ENCODE measurements at regions not wholly inside any gene's neighbourhood (a gene's known extent, or its start where the extent isn't known, plus 50 kb on each side); places are given as distances from the start of the nearest gene placed in this dataset.

DNA sequence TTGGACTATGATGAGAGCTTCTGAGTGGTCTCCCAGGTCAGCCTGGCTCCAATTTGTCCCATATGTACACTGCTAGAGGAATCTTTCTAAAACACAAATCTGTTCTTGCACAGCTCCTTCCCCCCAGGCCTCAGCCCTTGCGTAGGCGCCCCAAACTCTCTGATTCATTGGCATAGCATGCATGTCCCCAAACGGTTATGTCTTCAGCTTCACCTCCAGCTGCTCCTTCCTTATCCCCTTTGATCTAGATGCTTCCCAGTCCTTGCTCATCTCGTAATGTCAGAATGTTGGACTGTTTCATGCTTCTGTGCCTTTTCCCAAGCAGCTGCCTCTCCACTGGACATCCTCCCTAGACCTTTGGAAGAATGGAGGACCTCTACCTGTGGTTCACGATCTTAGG lies 60.1 kb upstream of the BASP1 start:
- H3K27ac ChIP-seq: no peak overlapping the region
- no peaks in the 10 kb centered on the region for H3K36me3 ChIP-seq (ENCODE audit: insufficient read depth)
- H3K4me2 ChIP-seq: no peak overlapping the region
- no peak overlapping the region for H2AFZ ChIP-seq (ENCODE audit: low read depth)
- no peak overlapping the region for H3K4me3 ChIP-seq (IDR thresholded peaks at IDR 0.05; ENCODE audit: insufficient read depth, low read depth, low read length)
- H4K20me1 ChIP-seq (ENCODE audit: insufficient read depth): no peaks in the 10 kb centered on the region
- TF ChIP-seq, protein P1, sequence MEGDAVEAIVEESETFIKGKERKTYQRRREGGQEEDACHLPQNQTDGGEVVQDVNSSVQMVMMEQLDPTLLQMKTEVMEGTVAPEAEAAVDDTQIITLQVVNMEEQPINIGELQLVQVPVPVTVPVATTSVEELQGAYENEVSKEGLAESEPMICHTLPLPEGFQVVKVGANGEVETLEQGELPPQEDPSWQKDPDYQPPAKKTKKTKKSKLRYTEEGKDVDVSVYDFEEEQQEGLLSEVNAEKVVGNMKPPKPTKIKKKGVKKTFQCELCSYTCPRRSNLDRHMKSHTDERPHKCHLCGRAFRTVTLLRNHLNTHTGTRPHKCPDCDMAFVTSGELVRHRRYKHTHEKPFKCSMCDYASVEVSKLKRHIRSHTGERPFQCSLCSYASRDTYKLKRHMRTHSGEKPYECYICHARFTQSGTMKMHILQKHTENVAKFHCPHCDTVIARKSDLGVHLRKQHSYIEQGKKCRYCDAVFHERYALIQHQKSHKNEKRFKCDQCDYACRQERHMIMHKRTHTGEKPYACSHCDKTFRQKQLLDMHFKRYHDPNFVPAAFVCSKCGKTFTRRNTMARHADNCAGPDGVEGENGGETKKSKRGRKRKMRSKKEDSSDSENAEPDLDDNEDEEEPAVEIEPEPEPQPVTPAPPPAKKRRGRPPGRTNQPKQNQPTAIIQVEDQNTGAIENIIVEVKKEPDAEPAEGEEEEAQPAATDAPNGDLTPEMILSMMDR (conservative IDR thresholded peaks at IDR 0.05; ENCODE audit: low read depth, low read length): no peak
- no peaks in the 10 kb centered on the region for H3K79me2 ChIP-seq (ENCODE audit: insufficient read depth, low read depth)
- H3K9ac ChIP-seq: no peak overlapping the region
- no peaks in the 10 kb centered on the region for H3K27me3 ChIP-seq (ENCODE audit: insufficient read depth, low read depth)
- no peaks in the 10 kb centered on the region for H3K4me1 ChIP-seq (ENCODE audit: low read depth, poor library complexity, severe bottlenecking)

DNA sequence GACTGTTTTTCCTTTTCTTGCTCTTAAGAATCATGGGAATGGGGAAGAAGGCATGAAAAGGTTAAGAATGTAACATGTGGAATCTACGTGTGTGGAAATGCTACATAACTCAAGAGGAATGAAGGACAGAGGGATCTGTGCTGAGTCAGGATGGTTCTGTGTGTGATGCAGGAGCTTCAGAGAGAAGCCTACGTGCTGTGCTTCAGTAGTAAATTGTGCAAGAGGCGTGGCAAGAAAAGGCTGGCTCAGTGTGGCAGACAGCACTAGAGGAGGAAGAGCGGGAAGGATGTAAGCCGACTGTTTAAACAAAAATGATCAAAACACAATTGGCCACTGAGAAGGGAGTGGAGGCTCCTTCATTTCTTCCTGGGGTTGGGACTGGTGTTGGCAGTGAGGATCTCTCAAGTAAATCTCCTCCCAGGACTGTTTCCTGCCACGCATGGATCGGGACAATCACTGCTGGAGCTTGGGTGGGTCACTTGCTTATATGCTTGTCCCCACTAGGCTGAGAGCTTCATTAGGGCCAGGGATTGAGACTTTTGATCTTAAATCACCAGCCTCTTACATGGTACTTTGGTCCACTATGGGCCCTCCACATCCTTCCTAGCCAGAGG lies 59.4 kb upstream of the BASP1 start:
- TF ChIP-seq, protein P1 (conservative IDR thresholded peaks at IDR 0.05; ENCODE audit: low read depth, low read length): no peak
- Histone ChIP-seq H3K27ac (no peak overlapping the region), H3K4me3 (IDR thresholded peaks at IDR 0.05; ENCODE audit: insufficient read depth, low read depth, low read length) (no peak overlapping the region), H3K9ac (no peak overlapping the region), H3K79me2 (ENCODE audit: insufficient read depth, low read depth) (no peaks in the 10 kb centered on the region), H3K4me1 (ENCODE audit: low read depth, poor library complexity, severe bottlenecking) (no peaks in the 10 kb centered on the region), H4K20me1 (ENCODE audit: insufficient read depth) (no peaks in the 10 kb centered on the region), H3K27me3 (ENCODE audit: insufficient read depth, low read depth) (no peaks in the 10 kb centered on the region), H3K36me3 (ENCODE audit: insufficient read depth) (no peaks in the 10 kb centered on the region), H3K4me2 (no peak overlapping the region), H2AFZ (ENCODE audit: low read depth) (no peak overlapping the region)

DNA sequence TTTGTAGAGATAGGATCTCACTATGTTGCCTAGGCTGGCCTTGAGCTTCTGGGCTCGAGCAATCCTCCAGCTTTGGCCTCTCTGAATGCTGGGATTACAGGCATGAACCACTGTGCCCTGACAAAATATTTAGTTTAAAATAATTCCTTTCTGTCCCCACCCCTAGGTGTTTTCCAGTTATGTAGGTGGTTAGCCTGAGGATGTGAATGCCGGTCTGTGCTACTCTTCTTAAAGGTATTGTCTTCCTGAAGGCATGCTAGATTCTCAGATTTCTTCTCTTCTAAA lies 56.7 kb upstream of the BASP1 start:
- TF ChIP-seq, protein P1 (conservative IDR thresholded peaks at IDR 0.05; ENCODE audit: low read depth, low read length): no peak

DNA sequence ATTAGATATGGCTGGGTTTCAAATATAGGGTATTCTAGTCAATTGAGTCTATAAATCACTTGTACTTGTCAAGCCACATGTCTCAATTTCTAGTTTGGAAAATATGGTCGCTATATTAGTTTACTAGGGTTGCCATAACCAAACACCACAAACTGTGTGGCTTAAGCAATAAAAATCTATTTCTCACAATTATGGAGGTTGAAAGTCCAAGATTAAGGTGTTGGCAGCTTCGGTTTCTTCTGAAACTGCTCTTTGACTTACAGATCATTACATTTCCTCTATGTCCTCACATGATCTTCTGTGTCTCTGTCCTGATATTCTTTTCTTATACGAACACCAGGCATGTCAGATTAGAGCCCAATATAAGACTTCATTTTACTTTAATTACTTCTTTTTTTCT lies 55.8 kb upstream of the BASP1 start:
- no peak overlapping the region for H3K4me3 ChIP-seq (IDR thresholded peaks at IDR 0.05; ENCODE audit: insufficient read depth, low read depth, low read length)
- H3K79me2 ChIP-seq (ENCODE audit: insufficient read depth, low read depth): no peaks in the 10 kb centered on the region
- no peaks in the 10 kb centered on the region for H4K20me1 ChIP-seq (ENCODE audit: insufficient read depth)
- H3K4me2 ChIP-seq: no peak overlapping the region
- no peak overlapping the region for H2AFZ ChIP-seq (ENCODE audit: low read depth)
- H3K9ac ChIP-seq: no peak overlapping the region
- H3K4me1 ChIP-seq (ENCODE audit: low read depth, poor library complexity, severe bottlenecking): no peaks in the 10 kb centered on the region
- no peaks in the 10 kb centered on the region for H3K36me3 ChIP-seq (ENCODE audit: insufficient read depth)
- TF ChIP-seq, protein P1 (conservative IDR thresholded peaks at IDR 0.05; ENCODE audit: low read depth, low read length): no peak
- H3K27ac ChIP-seq: no peak overlapping the region
- no peaks in the 10 kb centered on the region for H3K27me3 ChIP-seq (ENCODE audit: insufficient read depth, low read depth)

More for the DNA sequence above, 56.7 kb upstream of the BASP1 start:
- Histone ChIP-seq H3K79me2 (ENCODE audit: insufficient read depth, low read depth) (no peaks in the 10 kb centered on the region), H3K4me1 (ENCODE audit: low read depth, poor library complexity, severe bottlenecking) (no peaks in the 10 kb centered on the region), H3K4me2 (no peak overlapping the region), H3K9ac (no peak overlapping the region), H3K4me3 (IDR thresholded peaks at IDR 0.05; ENCODE audit: insufficient read depth, low read depth, low read length) (no peak overlapping the region), H3K27me3 (ENCODE audit: insufficient read depth, low read depth) (no peaks in the 10 kb centered on the region), H4K20me1 (ENCODE audit: insufficient read depth) (no peaks in the 10 kb centered on the region), H2AFZ (ENCODE audit: low read depth) (no peak overlapping the region), H3K36me3 (ENCODE audit: insufficient read depth) (no peaks in the 10 kb centered on the region), H3K27ac (no peak overlapping the region)
